ENCODE measurements at regions not wholly inside any gene's neighbourhood (a gene's known extent, or its start where the extent isn't known, plus 50 kb on each side); places are given as distances from the start of the nearest gene placed in this dataset.

- TF ChIP-seq CTCF (IDR thresholded peaks at IDR 0.05; ENCODE audit: unreplicated experiment in 3 of 3), result no peak
- no peak overlapping the region for H3K27ac Mint-ChIP-seq
- H3K4me1 Mint-ChIP-seq, result peaks cover 9% of the 10 kb centered on the region
- no peak overlapping the region for H3K4me3 Mint-ChIP-seq
- no peaks in the 10 kb centered on the region for H3K9me3 Mint-ChIP-seq
- H3K36me3 Mint-ChIP-seq (ENCODE audit: low read depth), result no peaks in the 10 kb centered on the region
- H3K27me3 Mint-ChIP-seq (ENCODE audit: low read depth), result peaks cover 27% of the 10 kb centered on the region
Measured at GRCh38 chr2:222102575-222103349, 196.0 kb downstream of the PAX3 start.

GRCh38 chr2:222100704-222101699 lies 197.8 kb downstream of the PAX3 start:
- H3K27ac Mint-ChIP-seq, result no peak overlapping the region
- H3K27me3 Mint-ChIP-seq (ENCODE audit: low read depth), result peaks cover 27% of the 10 kb centered on the region
- no peaks in the 10 kb centered on the region for H3K36me3 Mint-ChIP-seq (ENCODE audit: low read depth)
- no peak for TF ChIP-seq CTCF (IDR thresholded peaks at IDR 0.05; ENCODE audit: unreplicated experiment in 3 of 3)
- no peak overlapping the region for H3K4me3 Mint-ChIP-seq
- H3K9me3 Mint-ChIP-seq, result no peaks in the 10 kb centered on the region
- H3K4me1 Mint-ChIP-seq, result peaks cover 9% of the 10 kb centered on the region

- no peak for TF ChIP-seq CTCF (IDR thresholded peaks at IDR 0.05; ENCODE audit: unreplicated experiment in 3 of 3)
- Mint-ChIP-seq H3K27me3 (ENCODE audit: low read depth) (peaks cover 10% of the 10 kb centered on the region), H3K9me3 (peaks cover 4% of the 10 kb centered on the region), H3K4me3 (no peak overlapping the region), H3K27ac (no peak overlapping the region), H3K36me3 (ENCODE audit: low read depth) (no peaks in the 10 kb centered on the region), H3K4me1 (no peaks in the 10 kb centered on the region)
Measured at GRCh38 chr2:222088561-222088960, 210.2 kb downstream of the PAX3 start.

- peaks cover 10% of the 10 kb centered on the region for H3K27me3 Mint-ChIP-seq (ENCODE audit: low read depth)
Measured at GRCh38 chr2:222087998-222088397, 210.8 kb downstream of the PAX3 start.

GRCh38 chr2:222082201-222082600 lies 216.6 kb downstream of the PAX3 start:
- Mint-ChIP-seq H3K4me1 (peaks cover 2% of the 10 kb centered on the region), H3K27ac (no peak overlapping the region), H3K4me3 (no peak overlapping the region), H3K27me3 (ENCODE audit: low read depth) (peaks cover 33% of the 10 kb centered on the region), H3K9me3 (peaks cover 2% of the 10 kb centered on the region), H3K36me3 (ENCODE audit: low read depth) (no peaks in the 10 kb centered on the region)
- TF ChIP-seq CTCF (IDR thresholded peaks at IDR 0.05; ENCODE audit: unreplicated experiment in 3 of 3), result no peak

More at GRCh38 chr2:222087998-222088397, 210.8 kb downstream of the PAX3 start:
- H3K9me3 Mint-ChIP-seq, result peaks cover 4% of the 10 kb centered on the region
- no peak overlapping the region for H3K27ac Mint-ChIP-seq
- H3K36me3 Mint-ChIP-seq (ENCODE audit: low read depth), result no peaks in the 10 kb centered on the region
- H3K4me1 Mint-ChIP-seq, result no peaks in the 10 kb centered on the region
- no peak for TF ChIP-seq CTCF (IDR thresholded peaks at IDR 0.05; ENCODE audit: unreplicated experiment in 3 of 3)
- no peak overlapping the region for H3K4me3 Mint-ChIP-seq

All from nephron (organoid).